GM12878 (cell line): ENCODE measurements at regions not wholly inside any gene's neighbourhood (a gene's known extent, or its start where the extent isn't known, plus 50 kb on each side); places are given as distances from the start of the nearest gene placed in this dataset.

Experiments
- ATAC-seq: fragments of 200-7000 bp; cut with Tn5 transposase; 3 replicates; pipeline ENCODE4 v1.9.1; 2020; ENCODE audit warnings: mild to moderate bottlenecking, moderate library complexity
- BruUV-seq: library from RNA; stranded (reverse); fragments of 400-500 nt; replicated peaks from 2 replicates; lab custom pipeline; 2021; lab: Mats Ljungman, UMichigan
- CTCF ChIA-PET: fragments of 300-600 bp; sonication (Branson Sonifier 250); formaldehyde crosslinking; extraction: SDS; loops from one replicate; lab custom pipeline; 2021; ENCODE audit warnings: inconsistent platforms; lab: Yijun Ruan, JAX
- POLR2A ChIA-PET: fragments of 350-600 bp; formaldehyde crosslinking; extraction: SDS; loops from one replicate; lab custom pipeline; 2021; ENCODE audit warnings: inconsistent platforms; lab: Charles Lee
- RAD21 ChIA-PET: fragments of 300-600 bp; sonication (Branson Sonifier 250); formaldehyde crosslinking; loops from one replicate; lab custom pipeline; 2023; ENCODE audit warnings: antibody characterized with exemption; ENCODE audit not compliant: unreplicated experiment; lab: Charles Lee
- SMC1A ChIA-PET: fragments of 300-600 bp; sonication (Branson Sonifier 250); formaldehyde crosslinking; loops from one replicate; lab custom pipeline; 2023; ENCODE audit not compliant: unreplicated experiment, uncharacterized antibody; lab: Charles Lee
- DNase-seq: peaks from one replicate; pipeline ENCODE4 v3.0.0-alpha.2; 2011; ENCODE audit warnings: low read depth, low spot score
- FAIRE-seq: peaks from 3 replicates; lab custom pipeline; 2011; peaks lifted over from hg19 to GRCh38; lab: Jason Lieb, UNC
- H2AFZ ChIP-seq: 2 replicates; pipeline ENCODE4 v1.6.0; 2011; ENCODE audit warnings: low read depth, low read length, control low read depth; ENCODE audit not compliant: control insufficient read depth
- H3K27ac ChIP-seq: 2 replicates; pipeline ENCODE4 v1.5.1; 2011; ENCODE audit warnings: control low read depth; ENCODE audit not compliant: control insufficient read depth, insufficient read depth
- H3K27me3 ChIP-seq, 2 experiments: replicated peaks in 1 of 2; 2 replicates each; pipeline versions ENCODE4 v1.6.0 to v1.6.1; 2011; ENCODE audit warnings: low read length in 1 of 2; ENCODE audit not compliant: control insufficient read depth in 2 of 2, insufficient read depth in 2 of 2
- H3K36me3 ChIP-seq, 2 experiments: 2 replicates each; pipeline ENCODE4 v1.5.1; 2011; ENCODE audit warnings: low read length in 1 of 2; ENCODE audit not compliant: control insufficient read depth in 2 of 2, insufficient read depth in 2 of 2
- H3K4me1 ChIP-seq: 2 replicates; pipeline ENCODE4 v1.6.1; 2011; ENCODE audit warnings: mild to moderate bottlenecking, low read length, moderate library complexity, mixed read lengths; ENCODE audit not compliant: control insufficient read depth, insufficient read depth
- H3K4me2 ChIP-seq: 2 replicates; pipeline ENCODE4 v1.6.0; 2011; ENCODE audit warnings: control low read depth; ENCODE audit not compliant: control insufficient read depth, insufficient read depth
- H3K4me3 ChIP-seq: fragments of 200-600 bp; sonication (generic); 2 replicates; pipeline ENCODE4 v1.5.1; 2016
- H3K79me2 ChIP-seq: 2 replicates; pipeline ENCODE4 v1.6.0; 2011; ENCODE audit warnings: low read length; ENCODE audit not compliant: control insufficient read depth, insufficient read depth
- H3K9ac ChIP-seq: 2 replicates; pipeline ENCODE4 v1.8.0; 2011; ENCODE audit warnings: low read length, control low read depth, mixed read lengths; ENCODE audit not compliant: control insufficient read depth, insufficient read depth
- H3K9me3 ChIP-seq: replicated peaks from 3 replicates; pipeline ENCODE4 v1.5.1; 2011; ENCODE audit warnings: mild to moderate bottlenecking, low read length; ENCODE audit not compliant: control insufficient read depth, insufficient read depth
- H4K20me1 ChIP-seq: 2 replicates; pipeline ENCODE4 v1.6.0; 2011; ENCODE audit not compliant: control insufficient read depth, insufficient read depth
- CBX5 ChIP-seq: sonication (generic); IDR thresholded peaks from 2 replicates; pipeline ENCODE4 v1.6.1; 2016; ENCODE audit warnings: low read depth, moderate library complexity, mild to moderate bottlenecking, inconsistent platforms
- CREB1 ChIP-seq: IDR thresholded peaks from 2 replicates; pipeline ENCODE4 v1.6.1; 2012; ENCODE audit warnings: low read depth, mild to moderate bottlenecking, inconsistent platforms
- KAT2A ChIP-seq: conservative IDR thresholded peaks from 2 replicates; pipeline ENCODE4 v1.6.1; 2011; ENCODE audit warnings: low read depth, low read length; ENCODE audit not compliant: control insufficient read depth
- LARP7 ChIP-seq: fragments of 450-650 bp; IDR thresholded peaks from 2 replicates; pipeline ENCODE4 v1.6.1; 2017; ENCODE audit warnings: mild to moderate bottlenecking
- MEF2B ChIP-seq: fragments of 450-650 bp; IDR thresholded peaks from 2 replicates; pipeline ENCODE4 v1.6.1; 2018; ENCODE audit warnings: mild to moderate bottlenecking, moderate library complexity; ENCODE audit not compliant: partially characterized antibody, poor library complexity, severe bottlenecking
- MTA3 ChIP-seq: IDR thresholded peaks from 2 replicates; pipeline ENCODE4 v1.6.1; 2012; ENCODE audit warnings: low read length, inconsistent platforms, borderline replicate concordance
- MXI1 ChIP-seq: fragments of 150-350 bp; IDR thresholded peaks from 2 replicates; pipeline ENCODE4 v1.6.1; 2011; ENCODE audit warnings: low read depth, mild to moderate bottlenecking, inconsistent platforms, low read length, improper control_type of control experiment
- MYC ChIP-seq: IDR thresholded peaks from 2 replicates; pipeline ENCODE4 v1.6.1; 2011; ENCODE audit warnings: mild to moderate bottlenecking, low read length, moderate library complexity, inconsistent platforms; ENCODE audit not compliant: insufficient read depth, insufficient replicate concordance, insufficient read length, severe bottlenecking
- NFYA ChIP-seq: IDR thresholded peaks from 2 replicates; pipeline ENCODE4 v1.6.1; 2011; ENCODE audit warnings: low read depth, mild to moderate bottlenecking, low read length, improper control_type of control experiment, borderline replicate concordance
- PAX8 ChIP-seq: fragments of 450-650 bp; IDR thresholded peaks from 2 replicates; pipeline ENCODE4 v1.6.1; 2017; ENCODE audit warnings: mild to moderate bottlenecking, moderate library complexity
- WGBS: methylation state at CpG from one replicate; pipeline ENCODE4 v1.1.6; 2016; ENCODE audit warnings: low lambda C conversion rate; ENCODE audit not compliant: insufficient replicate concordance, insufficient coverage; ENCODE audit errors: missing lambda C conversion rate; 5-methylcytosine and 5-hydroxymethylcytosine counted together
- in situ Hi-C: fragments of 300-500 bp; cut with MboI; formaldehyde crosslinking; loops from 9 replicates; pipeline ENCODE4 v1.14.3; 2018; ENCODE audit warnings: mixed read lengths
- intact Hi-C: fragments of 100-400 bp; cut with micrococcal nuclease; formaldehyde crosslinking; loops from one replicate; pipeline ENCODE4 v1.14.2; 2022; ENCODE audit not compliant: unreplicated experiment
- TF ChIP-seq, protein P1 (sequence below): IDR thresholded peaks from 2 replicates; pipeline ENCODE4 v1.6.1; 2012; ENCODE audit warnings: low read depth, low read length, improper control_type of control experiment
- TF ChIP-seq, protein P2 (sequence below): IDR thresholded peaks from 2 replicates; pipeline ENCODE4 v1.6.1; 2012; ENCODE audit warnings: low read length, inconsistent platforms
- TF ChIP-seq, protein P3 (sequence below): fragments of 150-350 bp; IDR thresholded peaks from 2 replicates; pipeline ENCODE4 v1.6.1; 2014; ENCODE audit warnings: mild to moderate bottlenecking, low read depth, low read length
- TF ChIP-seq, protein P4 (sequence below): fragments of 450-650 bp; IDR thresholded peaks from 2 replicates; pipeline ENCODE4 v1.6.1; 2017; ENCODE audit warnings: mild to moderate bottlenecking, moderate library complexity

DNA sequence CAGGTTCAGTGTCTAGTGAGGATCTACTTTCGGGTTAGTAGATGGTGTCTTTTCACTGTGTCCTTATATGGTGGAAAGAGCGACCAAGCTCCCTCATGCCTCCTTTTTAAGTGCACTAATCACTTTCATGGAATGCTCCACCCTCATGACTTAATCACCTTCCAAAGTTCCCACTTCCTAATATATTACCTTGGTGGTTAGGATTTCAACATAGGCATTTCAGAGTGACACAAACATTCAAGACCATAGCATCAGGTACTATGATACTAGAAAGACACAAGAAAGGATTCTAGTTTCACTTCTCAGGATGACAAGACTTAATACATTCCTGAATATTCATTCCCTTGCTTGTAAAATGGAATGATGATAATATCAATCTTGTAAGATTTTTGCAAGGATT is 119.1 kb upstream of the FAM3C start:
- ATAC-seq, result no peak
- Histone ChIP-seq H4K20me1 (no peaks in the 10 kb centered on the region), H3K4me1 (no peaks in the 10 kb centered on the region), H2AFZ (no peak overlapping the region), H3K36me3 (no peaks in the 10 kb centered on the region; a peak in 1 of 4 replicates), H3K79me2 (no peaks in the 10 kb centered on the region), H3K9me3 (peaks cover 11% of the 10 kb centered on the region), H3K27ac (no peak overlapping the region)
- in situ Hi-C loops, result no loop called here
- TF ChIP-seq PAX8, result no peak
- TF ChIP-seq CREB1, result no peak
- TF ChIP-seq NFYA, result no peak
- TF ChIP-seq MTA3, result no peak
- TF ChIP-seq, protein P1, sequence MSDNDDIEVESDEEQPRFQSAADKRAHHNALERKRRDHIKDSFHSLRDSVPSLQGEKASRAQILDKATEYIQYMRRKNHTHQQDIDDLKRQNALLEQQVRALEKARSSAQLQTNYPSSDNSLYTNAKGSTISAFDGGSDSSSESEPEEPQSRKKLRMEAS, result no peak
- TF ChIP-seq KAT2A, result no peak
- TF ChIP-seq MXI1, result no peak
- TF ChIP-seq, protein P2, sequence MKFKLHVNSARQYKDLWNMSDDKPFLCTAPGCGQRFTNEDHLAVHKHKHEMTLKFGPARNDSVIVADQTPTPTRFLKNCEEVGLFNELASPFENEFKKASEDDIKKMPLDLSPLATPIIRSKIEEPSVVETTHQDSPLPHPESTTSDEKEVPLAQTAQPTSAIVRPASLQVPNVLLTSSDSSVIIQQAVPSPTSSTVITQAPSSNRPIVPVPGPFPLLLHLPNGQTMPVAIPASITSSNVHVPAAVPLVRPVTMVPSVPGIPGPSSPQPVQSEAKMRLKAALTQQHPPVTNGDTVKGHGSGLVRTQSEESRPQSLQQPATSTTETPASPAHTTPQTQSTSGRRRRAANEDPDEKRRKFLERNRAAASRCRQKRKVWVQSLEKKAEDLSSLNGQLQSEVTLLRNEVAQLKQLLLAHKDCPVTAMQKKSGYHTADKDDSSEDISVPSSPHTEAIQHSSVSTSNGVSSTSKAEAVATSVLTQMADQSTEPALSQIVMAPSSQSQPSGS, result no peak
- TF ChIP-seq, protein P3, sequence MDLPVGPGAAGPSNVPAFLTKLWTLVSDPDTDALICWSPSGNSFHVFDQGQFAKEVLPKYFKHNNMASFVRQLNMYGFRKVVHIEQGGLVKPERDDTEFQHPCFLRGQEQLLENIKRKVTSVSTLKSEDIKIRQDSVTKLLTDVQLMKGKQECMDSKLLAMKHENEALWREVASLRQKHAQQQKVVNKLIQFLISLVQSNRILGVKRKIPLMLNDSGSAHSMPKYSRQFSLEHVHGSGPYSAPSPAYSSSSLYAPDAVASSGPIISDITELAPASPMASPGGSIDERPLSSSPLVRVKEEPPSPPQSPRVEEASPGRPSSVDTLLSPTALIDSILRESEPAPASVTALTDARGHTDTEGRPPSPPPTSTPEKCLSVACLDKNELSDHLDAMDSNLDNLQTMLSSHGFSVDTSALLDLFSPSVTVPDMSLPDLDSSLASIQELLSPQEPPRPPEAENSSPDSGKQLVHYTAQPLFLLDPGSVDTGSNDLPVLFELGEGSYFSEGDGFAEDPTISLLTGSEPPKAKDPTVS, result no peak
- TF ChIP-seq LARP7, result no peak
- no peak for TF ChIP-seq MEF2B
- no peak for TF ChIP-seq CBX5
- TF ChIP-seq, protein P4, sequence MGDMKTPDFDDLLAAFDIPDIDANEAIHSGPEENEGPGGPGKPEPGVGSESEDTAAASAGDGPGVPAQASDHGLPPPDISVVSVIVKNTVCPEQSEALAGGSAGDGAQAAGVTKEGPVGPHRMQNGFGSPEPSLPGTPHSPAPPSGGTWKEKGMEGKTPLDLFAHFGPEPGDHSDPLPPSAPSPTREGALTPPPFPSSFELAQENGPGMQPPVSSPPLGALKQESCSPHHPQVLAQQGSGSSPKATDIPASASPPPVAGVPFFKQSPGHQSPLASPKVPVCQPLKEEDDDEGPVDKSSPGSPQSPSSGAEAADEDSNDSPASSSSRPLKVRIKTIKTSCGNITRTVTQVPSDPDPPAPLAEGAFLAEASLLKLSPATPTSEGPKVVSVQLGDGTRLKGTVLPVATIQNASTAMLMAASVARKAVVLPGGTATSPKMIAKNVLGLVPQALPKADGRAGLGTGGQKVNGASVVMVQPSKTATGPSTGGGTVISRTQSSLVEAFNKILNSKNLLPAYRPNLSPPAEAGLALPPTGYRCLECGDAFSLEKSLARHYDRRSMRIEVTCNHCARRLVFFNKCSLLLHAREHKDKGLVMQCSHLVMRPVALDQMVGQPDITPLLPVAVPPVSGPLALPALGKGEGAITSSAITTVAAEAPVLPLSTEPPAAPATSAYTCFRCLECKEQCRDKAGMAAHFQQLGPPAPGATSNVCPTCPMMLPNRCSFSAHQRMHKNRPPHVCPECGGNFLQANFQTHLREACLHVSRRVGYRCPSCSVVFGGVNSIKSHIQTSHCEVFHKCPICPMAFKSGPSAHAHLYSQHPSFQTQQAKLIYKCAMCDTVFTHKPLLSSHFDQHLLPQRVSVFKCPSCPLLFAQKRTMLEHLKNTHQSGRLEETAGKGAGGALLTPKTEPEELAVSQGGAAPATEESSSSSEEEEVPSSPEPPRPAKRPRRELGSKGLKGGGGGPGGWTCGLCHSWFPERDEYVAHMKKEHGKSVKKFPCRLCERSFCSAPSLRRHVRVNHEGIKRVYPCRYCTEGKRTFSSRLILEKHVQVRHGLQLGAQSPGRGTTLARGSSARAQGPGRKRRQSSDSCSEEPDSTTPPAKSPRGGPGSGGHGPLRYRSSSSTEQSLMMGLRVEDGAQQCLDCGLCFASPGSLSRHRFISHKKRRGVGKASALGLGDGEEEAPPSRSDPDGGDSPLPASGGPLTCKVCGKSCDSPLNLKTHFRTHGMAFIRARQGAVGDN, result no peak
- no peak for TF ChIP-seq MYC
- TF ChIP-seq, all 136 proteins: peak for 0
- 60% methylated on average over 2 of the region's 2 CpGs for WGBS
- CTCF ChIA-PET, result no interaction called here
- Histone ChIP-seq H3K27me3 (no peaks in the 10 kb centered on the region), H3K4me3 (no peak overlapping the region), H3K9ac (no peak overlapping the region), H3K4me2 (no peak overlapping the region)
- DNase-seq (no peak), FAIRE-seq (no peak)
- RAD21 ChIA-PET, result no interaction called here
- SMC1A ChIA-PET, result interaction anchor here (0.9 to 2.0 kb wide), 6 partner anchors 9 to 89 kb away, joined by 3 to 8 read pairs (median 6); no protein-coding TSS in a partner anchor
- no TSS peak for BruUV-seq
- intact Hi-C loops, result no loop called here
- POLR2A ChIA-PET, result no interaction called here
